Caco-2 (cell line): ENCODE measurements at regions not wholly inside any gene's neighbourhood (a gene's known extent, or its start where the extent isn't known, plus 50 kb on each side); places are given as distances from the start of the nearest gene placed in this dataset.

Experiments
- BruUV-seq: library from RNA; stranded (reverse); fragments of 400-500 nt; replicated peaks from 2 replicates; lab custom pipeline; 2021; lab: Mats Ljungman, UMichigan
- CTCF ChIA-PET: fragments of 300-600 bp; sonication (Branson Sonifier 250); formaldehyde crosslinking; loops from one replicate; lab custom pipeline; 2022; ENCODE audit warnings: antibody characterized with exemption; lab: Charles Lee
- POLR2A ChIA-PET: fragments of 300-600 bp; sonication (Branson Sonifier 250); formaldehyde crosslinking; loops from one replicate; lab custom pipeline; 2022; ENCODE audit warnings: antibody characterized with exemption; lab: Charles Lee
- DNase-seq, 2 experiments: peaks; one replicate each; pipeline versions ENCODE4 v3.0.0 to v3.0.0-alpha.2; 2020 to 2022
- H3K27me3 ChIP-seq: replicated peaks from 2 replicates; pipeline ENCODE4 v1.6.0; 2011; ENCODE audit warnings: low read length; ENCODE audit not compliant: control insufficient read depth, insufficient read depth
- H3K36me3 ChIP-seq: 2 replicates; pipeline ENCODE4 v1.5.1; 2011; ENCODE audit warnings: low read length; ENCODE audit not compliant: control insufficient read depth, insufficient read depth
- H3K4me1 ChIP-seq: fragments of 250-450 bp; sonication (Bioruptor Pico); 2 replicates; pipeline ENCODE4 v1.5.1; 2020; ENCODE audit warnings: mild to moderate bottlenecking
- H3K4me3 ChIP-seq: 2 replicates; pipeline ENCODE4 v1.5.1; 2011; ENCODE audit warnings: low read depth, mild to moderate bottlenecking, control low read depth, low read length
- H3K9me3 ChIP-seq: fragments of 250-450 bp; sonication (Bioruptor Pico); 2 replicates; pipeline ENCODE4 v1.5.1; 2020; ENCODE audit warnings: mild to moderate bottlenecking, moderate library complexity
- H3K27ac Mint-ChIP-seq: one replicate; pipeline ENCODE4 v1.8.0; 2022; ENCODE audit warnings: mixed read lengths; ENCODE audit not compliant: unreplicated experiment
- H3K27me3 Mint-ChIP-seq: one replicate; pipeline ENCODE4 v1.8.0; 2022; ENCODE audit warnings: mixed read lengths; ENCODE audit not compliant: insufficient read depth, unreplicated experiment
- H3K36me3 Mint-ChIP-seq: one replicate; pipeline ENCODE4 v1.8.0; 2022; ENCODE audit warnings: mild to moderate bottlenecking, mixed read lengths; ENCODE audit not compliant: insufficient read depth, unreplicated experiment
- H3K4me1 Mint-ChIP-seq: one replicate; pipeline ENCODE4 v1.8.0; 2022; ENCODE audit warnings: low read depth, mixed read lengths; ENCODE audit not compliant: unreplicated experiment
- H3K4me3 Mint-ChIP-seq: one replicate; pipeline ENCODE4 v1.8.0; 2022; ENCODE audit warnings: mild to moderate bottlenecking, moderate library complexity, mixed read lengths; ENCODE audit not compliant: unreplicated experiment
- H3K9me3 Mint-ChIP-seq: one replicate; pipeline ENCODE4 v1.8.0; 2022; ENCODE audit warnings: mixed read lengths; ENCODE audit not compliant: unreplicated experiment
- CTCF ChIP-seq, 2 experiments: fragments of 200-600 bp in 1 of 2; IDR thresholded peaks; 1 replicate in 1 of 2; 2 replicates in 1 of 2; pipeline versions ENCODE4 v1.5.1 to v1.8.0; 2011 to 2022; ENCODE audit warnings: antibody characterized with exemption in 1 of 2, control low read depth in 1 of 2, inconsistent platforms in 1 of 2, low read depth in 1 of 2, low read length in 1 of 2, mild to moderate bottlenecking in 1 of 2, moderate library complexity in 1 of 2; ENCODE audit not compliant: insufficient read depth in 1 of 2, severe bottlenecking in 1 of 2, unreplicated experiment in 1 of 2
- intact Hi-C: fragments of 100-400 bp; cut with micrococcal nuclease; formaldehyde crosslinking; loops from one replicate; pipeline ENCODE4 v1.10.0; 2022; ENCODE audit not compliant: unreplicated experiment

- TF ChIP-seq CTCF (IDR thresholded peaks at IDR 0.05; ENCODE audit: insufficient read depth in 1 of 2, low read depth in 1 of 2, low read length in 1 of 2, severe bottlenecking in 1 of 2, unreplicated experiment in 1 of 2): no peak
- H3K27ac Mint-ChIP-seq: no peak overlapping the region
- Histone ChIP-seq H3K4me3 (no peak overlapping the region), H3K27me3 (no peaks in the 10 kb centered on the region; the same call in 1 of the 2 replicates), H3K9me3 (no peaks in the 10 kb centered on the region; the same call in 1 of the 2 replicates), H3K36me3 (no peaks in the 10 kb centered on the region), H3K4me1 (peaks cover 4% of the 10 kb centered on the region; the same call in 1 of the 2 replicates)
- BruUV-seq: no TSS peak
- H3K27me3 Mint-ChIP-seq: peaks cover 28% of the 10 kb centered on the region
- peaks cover 9% of the 10 kb centered on the region for H3K9me3 Mint-ChIP-seq
- intact Hi-C loops: no loop called here
- H3K36me3 Mint-ChIP-seq: no peaks in the 10 kb centered on the region
- no peak for DNase-seq
- ChIA-PET CTCF (no interaction called here), POLR2A (no interaction called here)
- no peak overlapping the region for H3K4me3 Mint-ChIP-seq
- H3K4me1 Mint-ChIP-seq: peaks cover 7% of the 10 kb centered on the region
These were observed 90.3 kb upstream of the RTL6 start for GRCh38 chr22:44588348-44588747.

- ChIA-PET CTCF (no interaction called here), POLR2A (no interaction called here)
These were observed 89.8 kb upstream of the RTL6 start for GRCh38 chr22:44587737-44588310.

More at GRCh38 chr22:44587737-44588310, 89.8 kb upstream of the RTL6 start:
- Mint-ChIP-seq H3K27me3 (peaks cover 32% of the 10 kb centered on the region), H3K4me3 (no peak overlapping the region), H3K36me3 (no peaks in the 10 kb centered on the region), H3K4me1 (peaks cover 7% of the 10 kb centered on the region), H3K9me3 (peaks cover 9% of the 10 kb centered on the region), H3K27ac (no peak overlapping the region)
- DNase-seq: no peak
- Histone ChIP-seq H3K36me3 (no peaks in the 10 kb centered on the region), H3K9me3 (no peaks in the 10 kb centered on the region; the same call in 1 of the 2 replicates), H3K4me3 (no peak overlapping the region), H3K4me1 (peaks cover 4% of the 10 kb centered on the region; the same call in 1 of the 2 replicates), H3K27me3 (no peaks in the 10 kb centered on the region; the same call in 1 of the 2 replicates)
- intact Hi-C loops: no loop called here
- no peak for TF ChIP-seq CTCF (IDR thresholded peaks at IDR 0.05; ENCODE audit: insufficient read depth in 1 of 2, low read depth in 1 of 2, low read length in 1 of 2, severe bottlenecking in 1 of 2, unreplicated experiment in 1 of 2)
- no TSS peak for BruUV-seq
